ENCODE measurements at regions not wholly inside any gene's neighbourhood (a gene's known extent, or its start where the extent isn't known, plus 50 kb on each side); places are given as distances from the start of the nearest gene placed in this dataset.

GRCh38 chr2:154554046-154554445 lies 144.4 kb upstream of the KCNJ3 start:
- no peak for DNase-seq (ENCODE audit: low read depth)
- TF ChIP-seq, protein P1, sequence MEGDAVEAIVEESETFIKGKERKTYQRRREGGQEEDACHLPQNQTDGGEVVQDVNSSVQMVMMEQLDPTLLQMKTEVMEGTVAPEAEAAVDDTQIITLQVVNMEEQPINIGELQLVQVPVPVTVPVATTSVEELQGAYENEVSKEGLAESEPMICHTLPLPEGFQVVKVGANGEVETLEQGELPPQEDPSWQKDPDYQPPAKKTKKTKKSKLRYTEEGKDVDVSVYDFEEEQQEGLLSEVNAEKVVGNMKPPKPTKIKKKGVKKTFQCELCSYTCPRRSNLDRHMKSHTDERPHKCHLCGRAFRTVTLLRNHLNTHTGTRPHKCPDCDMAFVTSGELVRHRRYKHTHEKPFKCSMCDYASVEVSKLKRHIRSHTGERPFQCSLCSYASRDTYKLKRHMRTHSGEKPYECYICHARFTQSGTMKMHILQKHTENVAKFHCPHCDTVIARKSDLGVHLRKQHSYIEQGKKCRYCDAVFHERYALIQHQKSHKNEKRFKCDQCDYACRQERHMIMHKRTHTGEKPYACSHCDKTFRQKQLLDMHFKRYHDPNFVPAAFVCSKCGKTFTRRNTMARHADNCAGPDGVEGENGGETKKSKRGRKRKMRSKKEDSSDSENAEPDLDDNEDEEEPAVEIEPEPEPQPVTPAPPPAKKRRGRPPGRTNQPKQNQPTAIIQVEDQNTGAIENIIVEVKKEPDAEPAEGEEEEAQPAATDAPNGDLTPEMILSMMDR (IDR thresholded peaks at IDR 0.05; ENCODE audit: insufficient read depth, low read length): no peak
- no peak overlapping the region for H3K4me3 ChIP-seq (ENCODE audit: low read depth, low read length)

- TF ChIP-seq, protein P1 (IDR thresholded peaks at IDR 0.05; ENCODE audit: insufficient read depth, low read length): no peak
- DNase-seq (ENCODE audit: low read depth): no peak
- H3K4me3 ChIP-seq (ENCODE audit: low read depth, low read length): no peak overlapping the region
These were observed 142.8 kb upstream of the KCNJ3 start for GRCh38 chr2:154555710-154556109.

DNA sequence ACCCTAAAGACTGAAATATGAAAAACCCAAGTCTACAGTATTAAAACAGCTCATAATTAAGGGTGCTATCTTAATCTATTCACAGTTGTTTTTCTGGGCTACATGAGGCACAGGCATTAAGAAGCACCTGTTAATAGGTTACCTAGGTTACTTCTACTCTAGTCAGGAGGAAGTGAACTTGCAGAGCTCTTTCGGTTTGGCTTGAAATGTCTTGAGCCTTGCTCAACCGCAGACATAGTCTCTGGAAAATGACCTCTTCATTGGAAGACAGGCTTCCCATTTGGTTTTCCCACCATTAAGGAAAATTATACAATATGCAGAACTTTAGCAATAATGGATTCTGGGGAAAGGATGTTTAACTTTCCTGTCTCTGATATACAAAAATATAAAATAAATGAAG lies 142.3 kb upstream of the KCNJ3 start:
- TF ChIP-seq, protein P1 (IDR thresholded peaks at IDR 0.05; ENCODE audit: insufficient read depth, low read length): no peak
- no peak overlapping the region for H3K4me3 ChIP-seq (ENCODE audit: low read depth, low read length)
- no peak for DNase-seq (ENCODE audit: low read depth)

GRCh38 chr2:154556607-154557006 lies 141.9 kb upstream of the KCNJ3 start:
- no peak overlapping the region for H3K4me3 ChIP-seq (ENCODE audit: low read depth, low read length)
- TF ChIP-seq, protein P1 (IDR thresholded peaks at IDR 0.05; ENCODE audit: insufficient read depth, low read length): no peak
- no peak for DNase-seq (ENCODE audit: low read depth)

GRCh38 chr2:154557906-154558305 lies 140.6 kb upstream of the KCNJ3 start:
- no peak overlapping the region for H3K4me3 ChIP-seq (ENCODE audit: low read depth, low read length)
- no peak for DNase-seq (ENCODE audit: low read depth)
- TF ChIP-seq, protein P1 (IDR thresholded peaks at IDR 0.05; ENCODE audit: insufficient read depth, low read length): no peak

DNA sequence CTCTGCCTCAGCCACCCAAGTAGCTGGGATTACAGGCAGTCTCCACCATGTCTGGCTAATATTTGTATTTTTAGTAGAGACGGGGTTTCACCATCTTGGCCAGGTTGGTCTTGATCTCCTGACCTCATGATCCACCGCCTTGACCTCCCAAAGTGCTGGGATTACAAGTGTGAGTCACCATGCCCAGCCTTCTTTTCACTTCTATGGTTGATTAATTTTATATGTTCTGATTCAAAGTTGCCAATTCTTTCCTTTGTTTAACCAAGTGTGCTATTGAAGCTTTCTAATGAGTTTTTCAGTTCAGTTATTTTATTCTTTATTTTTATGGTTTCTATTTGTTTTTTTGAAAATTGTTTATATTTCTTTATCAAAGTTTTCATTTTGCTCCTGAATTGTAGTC lies 133.1 kb upstream of the KCNJ3 start:
- DNase-seq (ENCODE audit: low read depth): no peak
- TF ChIP-seq, protein P1 (IDR thresholded peaks at IDR 0.05; ENCODE audit: insufficient read depth, low read length): no peak
- no peak overlapping the region for H3K4me3 ChIP-seq (ENCODE audit: low read depth, low read length)

DNA sequence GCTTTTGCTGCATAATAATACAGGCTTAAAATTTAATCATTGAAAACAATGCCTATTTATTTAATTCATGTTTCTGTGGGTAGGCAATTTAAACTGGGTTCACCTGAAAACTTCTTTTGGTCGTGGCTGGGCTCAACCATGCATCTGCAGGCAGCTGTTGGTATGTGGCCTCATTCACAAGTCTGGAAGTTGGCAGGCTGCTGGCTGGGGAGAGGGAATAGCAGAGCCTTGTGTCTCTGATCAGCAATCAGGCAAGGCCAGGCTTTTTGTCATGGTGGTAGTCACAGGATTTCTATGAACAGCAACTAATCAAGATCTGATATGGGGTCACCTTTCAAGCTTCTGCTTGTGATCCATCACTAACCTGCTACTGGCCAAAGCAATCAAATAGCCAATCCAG lies 130.1 kb upstream of the KCNJ3 start:
- no peak overlapping the region for H3K4me3 ChIP-seq (ENCODE audit: low read depth, low read length)
- DNase-seq (ENCODE audit: low read depth): no peak
- TF ChIP-seq, protein P1 (IDR thresholded peaks at IDR 0.05; ENCODE audit: insufficient read depth, low read length): no peak

Measured in fibroblast of the aortic adventitia (primary cell).